Tibial nerve (tissue), 4 donors: ENCODE measurements at regions not wholly inside any gene's neighbourhood (a gene's known extent, or its start where the extent isn't known, plus 50 kb on each side); places are given as distances from the start of the nearest gene placed in this dataset.

Experiments used
- DNase-seq, 2 donors: peaks; one replicate each; pipeline ENCODE4 v3.0.0-alpha.2; 2019; ENCODE audit warnings: low spot score in 2 of 2
- H3K27ac ChIP-seq, 4 donors: fragments of 200-600 bp; sonication (generic) in 3 of 4; one replicate each; pipeline ENCODE4 v1.5.1; 2017 to 2019; ENCODE audit warnings: mild to moderate bottlenecking in 1 of 4
- H3K27me3 ChIP-seq, 2 donors: fragments of 200-600 bp; sonication (generic) in 1 of 2; one replicate each; pipeline versions ENCODE4 v1.5.1 to v1.6.0; 2017 to 2019
- H3K36me3 ChIP-seq, 3 donors: fragments of 200-600 bp; sonication (generic); one replicate each; pipeline ENCODE4 v1.5.1; 2018 to 2019
- H3K4me1 ChIP-seq, 4 donors: fragments of 200-600 bp; sonication (generic) in 3 of 4; one replicate each; pipeline ENCODE4 v1.5.1; 2017 to 2019
- H3K4me3 ChIP-seq, 4 donors: fragments of 200-600 bp; sonication (generic) in 3 of 4; one replicate each; pipeline ENCODE4 v1.5.1; 2017 to 2019; ENCODE audit warnings: mild to moderate bottlenecking in 1 of 4, moderate library complexity in 1 of 4
- H3K9me3 ChIP-seq, 4 donors: fragments of 200-600 bp; sonication (generic) in 3 of 4; one replicate each; pipeline ENCODE4 v1.5.1; 2017 to 2019
- CTCF ChIP-seq, 5 experiments: fragments of 200-600 bp in 3 of 5; fragments of 450-650 bp in 2 of 5; sonication (generic) in 3 of 5; IDR thresholded peaks; one replicate each; pipeline ENCODE4 v1.5.1; 2016 to 2019; ENCODE audit warnings: antibody characterized with exemption in 5 of 5, mild to moderate bottlenecking in 3 of 5, moderate library complexity in 2 of 5
- EP300 ChIP-seq, 2 donors: sonication (generic); formaldehyde crosslinking; IDR thresholded peaks; one replicate each; pipeline ENCODE4 v1.6.1; 2017; ENCODE audit warnings: antibody characterized with exemption in 2 of 2, mild to moderate bottlenecking in 1 of 2
- POLR2A ChIP-seq, 2 donors: fragments of 450-650 bp; IDR thresholded peaks; one replicate each; pipeline ENCODE4 v1.6.1; 2017; ENCODE audit warnings: antibody characterized with exemption in 2 of 2, mild to moderate bottlenecking in 2 of 2, moderate library complexity in 2 of 2
- WGBS, 2 donors: methylation state at CpG; one replicate each; pipeline ENCODE4 v1.1.5; 2018; 5-methylcytosine and 5-hydroxymethylcytosine counted together

GRCh38 chr16:89037261-89038152 is 56.1 kb upstream of the ACSF3 start:
- TF ChIP-seq EP300 (IDR thresholded peaks at IDR 0.05) (no peak), CTCF (IDR thresholded peaks at IDR 0.05) (no peak), POLR2A (IDR thresholded peaks at IDR 0.05) (no peak)
- WGBS, 2 donors, result 28 to 40% methylated on average over 24 to 29 of the region's 30 CpGs
- DNase-seq, result no peak

GRCh38 chr16:89038221-89038721 is 55.4 kb upstream of the ACSF3 start:
- Histone ChIP-seq H3K4me3 (no peak overlapping the region), H3K27me3 (peaks cover 0 to 73% of the 10 kb centered on the region in 2 donors), H3K36me3 (no peaks in the 10 kb centered on the region), H3K27ac (no peak overlapping the region), H3K9me3 (no peaks in the 10 kb centered on the region), H3K4me1 (no peaks in the 10 kb centered on the region)
- WGBS, 2 donors, result 54% methylated on average over 24 of the region's 24 CpGs
- TF ChIP-seq EP300 (IDR thresholded peaks at IDR 0.05) (no peak), CTCF (IDR thresholded peaks at IDR 0.05) (no peak), POLR2A (IDR thresholded peaks at IDR 0.05) (no peak)
- no peak for DNase-seq

More at GRCh38 chr16:89037261-89038152, 56.1 kb upstream of the ACSF3 start:
- no peaks in the 10 kb centered on the region for H3K36me3 ChIP-seq
- no peak overlapping the region for H3K4me3 ChIP-seq
- no peak overlapping the region for H3K27ac ChIP-seq
- H3K27me3 ChIP-seq, result peaks cover 0 to 66% of the 10 kb centered on the region in 2 donors
- H3K9me3 ChIP-seq, result no peaks in the 10 kb centered on the region
- H3K4me1 ChIP-seq, result peaks cover 0 to 2% (median 0%) of the 10 kb centered on the region in 4 donors

- no peak for TF ChIP-seq POLR2A (IDR thresholded peaks at IDR 0.05)
- TF ChIP-seq CTCF (IDR thresholded peaks at IDR 0.05), result no peak
- TF ChIP-seq EP300 (IDR thresholded peaks at IDR 0.05), result no peak
- 80 to 83% methylated on average over 23 to 24 of the region's 29 CpGs for WGBS, 2 donors
- Histone ChIP-seq H3K4me1 (no peaks in the 10 kb centered on the region), H3K4me3 (no peak overlapping the region), H3K36me3 (no peaks in the 10 kb centered on the region), H3K9me3 (no peaks in the 10 kb centered on the region), H3K27ac (no peak overlapping the region), H3K27me3 (peaks cover 0 to 81% of the 10 kb centered on the region in 2 donors)
- no peak for DNase-seq
Observed at GRCh38 chr16:89038811-89039735, 54.6 kb upstream of the ACSF3 start.

- no peaks in the 10 kb centered on the region for H3K4me1 ChIP-seq
- DNase-seq, result no peak
- no peak overlapping the region for H3K27ac ChIP-seq
- TF ChIP-seq CTCF (IDR thresholded peaks at IDR 0.05) (no peak), POLR2A (IDR thresholded peaks at IDR 0.05) (no peak), EP300 (IDR thresholded peaks at IDR 0.05) (no peak)
- WGBS, 2 donors, result 75 to 81% methylated on average over 10 to 12 of the region's 18 CpGs
- H3K36me3 ChIP-seq, result no peaks in the 10 kb centered on the region
- no peak overlapping the region for H3K4me3 ChIP-seq
- H3K27me3 ChIP-seq, result peaks cover 0 to 86% of the 10 kb centered on the region in 2 donors
- H3K9me3 ChIP-seq, result no peaks in the 10 kb centered on the region
Observed at GRCh38 chr16:89039756-89040155, 53.9 kb upstream of the ACSF3 start.
